GM12865 (cell line): ENCODE measurements at regions not wholly inside any gene's neighbourhood (a gene's known extent, or its start where the extent isn't known, plus 50 kb on each side); places are given as distances from the start of the nearest gene placed in this dataset.
A peak's percentile ranks its signal among the peaks of the same experiment; 100 is the strongest.

Experiments used
- DNase-seq: peaks from one replicate; pipeline ENCODE4 v3.0.0; 2010; ENCODE audit warnings: low read depth
- H3K4me3 ChIP-seq: 2 replicates; pipeline ENCODE4 v1.5.1; 2011; ENCODE audit warnings: mild to moderate bottlenecking, low read depth, low read length, control low read depth
- TF ChIP-seq, protein P1 (sequence below): IDR thresholded peaks from 2 replicates; pipeline ENCODE4 v1.5.1; 2011; ENCODE audit warnings: low read length, control low read depth, low read depth, inconsistent platforms; ENCODE audit not compliant: insufficient read depth; ENCODE audit errors: missing control alignments

DNA sequence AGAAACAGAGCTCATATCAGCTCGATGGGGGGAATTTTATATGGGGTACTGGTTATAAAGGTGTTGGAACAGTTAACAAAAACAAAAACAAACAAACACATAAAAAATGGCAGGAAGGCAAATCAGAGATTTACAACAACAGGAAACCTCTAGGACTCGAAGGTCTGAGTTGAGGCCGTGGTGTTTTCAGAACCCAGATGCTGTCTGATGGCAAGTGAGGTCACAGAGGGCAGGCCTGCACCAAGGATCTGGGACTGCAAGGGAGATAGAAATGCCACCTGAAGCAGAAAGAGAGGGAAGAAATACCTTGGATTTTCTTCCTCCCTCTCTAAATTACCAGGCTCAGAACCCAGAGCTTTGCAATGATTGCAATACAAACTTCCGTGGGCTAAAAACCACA is 429.5 kb downstream of the ZNF521 start:
- H3K4me3 ChIP-seq: no peak overlapping the region

DNA sequence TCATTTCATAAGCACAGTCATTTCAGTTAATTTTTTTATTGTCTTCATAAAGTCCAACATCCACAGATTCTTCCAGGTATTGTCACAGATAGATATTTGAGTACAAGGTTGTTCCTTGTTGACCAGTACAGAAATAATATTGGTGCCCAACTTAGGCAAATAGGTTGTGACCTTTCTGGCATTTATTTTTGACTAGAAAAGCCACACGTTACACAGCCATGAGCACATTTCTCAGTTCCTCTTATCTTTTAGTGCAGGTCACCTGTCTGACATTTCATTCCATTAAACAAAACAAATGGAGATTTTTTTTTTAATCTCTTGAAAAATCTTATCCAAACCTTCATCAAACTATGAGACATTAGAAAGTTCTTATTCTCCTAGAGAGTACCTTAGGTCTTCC is 428.8 kb downstream of the ZNF521 start:
- no peak overlapping the region for H3K4me3 ChIP-seq
- peak; percentile 52 for DNase-seq
- TF ChIP-seq, protein P1, sequence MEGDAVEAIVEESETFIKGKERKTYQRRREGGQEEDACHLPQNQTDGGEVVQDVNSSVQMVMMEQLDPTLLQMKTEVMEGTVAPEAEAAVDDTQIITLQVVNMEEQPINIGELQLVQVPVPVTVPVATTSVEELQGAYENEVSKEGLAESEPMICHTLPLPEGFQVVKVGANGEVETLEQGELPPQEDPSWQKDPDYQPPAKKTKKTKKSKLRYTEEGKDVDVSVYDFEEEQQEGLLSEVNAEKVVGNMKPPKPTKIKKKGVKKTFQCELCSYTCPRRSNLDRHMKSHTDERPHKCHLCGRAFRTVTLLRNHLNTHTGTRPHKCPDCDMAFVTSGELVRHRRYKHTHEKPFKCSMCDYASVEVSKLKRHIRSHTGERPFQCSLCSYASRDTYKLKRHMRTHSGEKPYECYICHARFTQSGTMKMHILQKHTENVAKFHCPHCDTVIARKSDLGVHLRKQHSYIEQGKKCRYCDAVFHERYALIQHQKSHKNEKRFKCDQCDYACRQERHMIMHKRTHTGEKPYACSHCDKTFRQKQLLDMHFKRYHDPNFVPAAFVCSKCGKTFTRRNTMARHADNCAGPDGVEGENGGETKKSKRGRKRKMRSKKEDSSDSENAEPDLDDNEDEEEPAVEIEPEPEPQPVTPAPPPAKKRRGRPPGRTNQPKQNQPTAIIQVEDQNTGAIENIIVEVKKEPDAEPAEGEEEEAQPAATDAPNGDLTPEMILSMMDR: no peak

More for the DNA sequence above, 429.5 kb downstream of the ZNF521 start:
- DNase-seq: peak; percentile 53
- TF ChIP-seq, protein P1: no peak

DNA sequence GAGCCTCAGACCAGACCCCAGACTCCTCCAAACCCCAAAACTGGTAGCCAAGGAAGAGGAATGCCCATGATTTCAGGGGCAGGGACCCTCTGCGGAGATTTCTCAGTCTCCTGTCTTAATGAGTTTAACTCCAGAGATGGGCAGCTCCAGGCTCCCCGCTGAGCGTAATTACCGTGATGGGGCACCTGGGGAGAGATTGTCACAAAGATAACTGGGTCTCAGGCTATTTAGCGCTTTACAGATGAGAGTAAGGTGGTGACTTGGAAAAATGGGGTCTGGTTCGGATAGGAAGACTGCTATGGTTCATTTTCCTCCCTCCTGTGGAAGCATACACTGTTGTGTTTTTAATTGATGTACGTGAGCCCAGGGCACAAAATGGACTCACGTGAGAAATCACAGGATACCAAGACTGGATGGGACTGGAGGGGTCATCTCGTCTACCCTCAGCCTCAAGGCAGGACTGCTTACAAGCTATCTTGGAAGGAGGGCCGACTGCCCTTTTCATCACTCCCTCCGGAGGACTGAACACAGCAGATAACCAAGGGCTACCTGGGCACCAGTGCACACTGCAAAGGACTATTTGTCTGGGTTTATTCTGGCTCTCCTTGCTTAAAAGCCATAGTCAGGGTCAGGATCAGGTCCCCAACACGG is 427.8 kb downstream of the ZNF521 start:
- TF ChIP-seq, protein P1: no peak
- no peak for DNase-seq
- no peak overlapping the region for H3K4me3 ChIP-seq

DNA sequence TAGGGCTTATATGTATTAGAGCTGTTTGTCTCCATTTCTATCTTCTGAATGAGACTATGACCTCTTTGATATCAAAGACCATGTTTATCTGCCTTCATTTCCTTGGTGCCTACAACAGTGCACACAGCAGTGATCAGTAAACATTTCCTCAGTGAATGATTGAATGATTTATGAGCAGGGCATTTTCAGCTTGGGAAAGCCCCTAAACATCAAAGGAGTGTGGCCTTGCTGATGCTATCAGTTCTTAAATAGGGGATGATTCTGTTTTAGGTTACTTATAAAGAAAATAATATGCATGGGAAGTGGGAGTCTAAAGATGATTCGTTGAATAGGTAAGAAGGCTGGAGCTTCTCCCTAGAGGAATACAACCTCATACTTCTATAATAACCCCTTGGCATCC is 425.3 kb downstream of the ZNF521 start:
- TF ChIP-seq, protein P1: no peak

DNA sequence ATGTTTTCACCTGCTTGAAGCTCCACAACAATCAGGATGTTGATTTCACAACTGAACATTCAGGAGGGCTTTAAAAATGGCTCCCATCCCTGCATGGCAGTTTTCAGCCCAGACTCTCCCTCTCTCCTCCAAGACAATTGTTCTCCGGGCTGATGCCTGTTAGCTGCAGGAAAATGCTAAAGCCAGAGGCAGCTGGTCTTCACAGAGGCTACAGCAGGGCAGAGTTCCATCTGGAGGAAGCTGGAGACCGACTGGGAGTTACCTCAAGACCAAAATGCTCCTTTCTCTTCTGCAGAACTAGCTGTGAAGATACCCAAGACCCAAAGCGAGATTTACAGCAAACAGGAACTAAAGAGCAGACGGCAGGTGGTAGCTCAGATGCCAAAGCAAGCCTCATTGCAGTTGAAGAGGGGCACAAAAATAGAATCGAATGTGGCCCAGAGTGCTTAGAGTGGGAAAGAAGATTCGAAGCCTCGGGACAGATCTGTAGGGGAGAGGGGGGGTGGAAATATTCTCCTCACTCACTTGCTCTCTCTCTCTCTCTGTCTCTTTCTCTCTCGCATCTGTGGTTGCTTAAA is 423.6 kb downstream of the ZNF521 start:
- H3K4me3 ChIP-seq: no peak overlapping the region
- DNase-seq: peak; percentile 21
- TF ChIP-seq, protein P1: no peak

More for the DNA sequence above, 425.3 kb downstream of the ZNF521 start:
- H3K4me3 ChIP-seq: no peak overlapping the region
- DNase-seq: no peak

DNA sequence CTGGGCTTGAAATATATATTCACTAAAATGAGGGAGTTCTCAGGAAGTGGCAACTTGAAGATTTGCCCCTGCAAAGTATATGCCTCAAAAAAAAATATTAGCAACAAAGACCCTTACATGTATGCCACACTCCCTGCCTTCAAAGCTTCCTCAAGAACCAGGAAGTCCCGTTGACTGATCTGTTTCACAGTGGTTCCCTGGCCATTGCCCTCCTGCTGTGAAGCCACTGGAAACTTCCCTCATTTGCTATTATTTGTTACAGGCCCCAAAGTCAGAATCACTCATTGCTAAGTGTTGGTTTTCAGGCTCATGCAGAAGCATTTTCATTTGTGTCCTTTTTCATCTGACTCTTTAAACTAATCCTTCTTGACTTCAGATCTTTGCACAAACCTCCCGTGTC is 421.5 kb downstream of the ZNF521 start:
- H3K4me3 ChIP-seq: no peak overlapping the region
- no peak for DNase-seq
- TF ChIP-seq, protein P1: no peak

DNA sequence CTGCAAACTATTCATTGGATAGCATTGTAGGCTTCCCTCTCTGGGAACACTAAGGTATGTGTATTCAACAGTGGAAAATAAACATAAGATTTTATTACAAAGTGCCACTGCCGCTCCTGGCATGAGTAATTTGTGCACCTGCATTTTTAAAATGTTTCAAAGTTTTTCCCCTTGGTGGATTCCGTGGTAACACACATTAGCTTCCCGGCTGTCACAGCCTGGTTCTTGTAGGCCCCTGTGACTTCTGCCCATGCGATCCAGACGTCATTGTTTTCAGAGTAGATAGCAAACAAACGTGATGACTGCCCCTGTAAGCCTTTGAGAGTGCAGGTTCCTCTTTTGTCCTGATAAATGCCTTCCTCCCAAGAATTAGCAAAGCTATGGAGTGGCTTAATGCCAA is 421.0 kb downstream of the ZNF521 start:
- DNase-seq: no peak
- no peak overlapping the region for H3K4me3 ChIP-seq
- TF ChIP-seq, protein P1: no peak
